ENCODE measurements at regions not wholly inside any gene's neighbourhood (a gene's known extent, or its start where the extent isn't known, plus 50 kb on each side); places are given as distances from the start of the nearest gene placed in this dataset.

DNA sequence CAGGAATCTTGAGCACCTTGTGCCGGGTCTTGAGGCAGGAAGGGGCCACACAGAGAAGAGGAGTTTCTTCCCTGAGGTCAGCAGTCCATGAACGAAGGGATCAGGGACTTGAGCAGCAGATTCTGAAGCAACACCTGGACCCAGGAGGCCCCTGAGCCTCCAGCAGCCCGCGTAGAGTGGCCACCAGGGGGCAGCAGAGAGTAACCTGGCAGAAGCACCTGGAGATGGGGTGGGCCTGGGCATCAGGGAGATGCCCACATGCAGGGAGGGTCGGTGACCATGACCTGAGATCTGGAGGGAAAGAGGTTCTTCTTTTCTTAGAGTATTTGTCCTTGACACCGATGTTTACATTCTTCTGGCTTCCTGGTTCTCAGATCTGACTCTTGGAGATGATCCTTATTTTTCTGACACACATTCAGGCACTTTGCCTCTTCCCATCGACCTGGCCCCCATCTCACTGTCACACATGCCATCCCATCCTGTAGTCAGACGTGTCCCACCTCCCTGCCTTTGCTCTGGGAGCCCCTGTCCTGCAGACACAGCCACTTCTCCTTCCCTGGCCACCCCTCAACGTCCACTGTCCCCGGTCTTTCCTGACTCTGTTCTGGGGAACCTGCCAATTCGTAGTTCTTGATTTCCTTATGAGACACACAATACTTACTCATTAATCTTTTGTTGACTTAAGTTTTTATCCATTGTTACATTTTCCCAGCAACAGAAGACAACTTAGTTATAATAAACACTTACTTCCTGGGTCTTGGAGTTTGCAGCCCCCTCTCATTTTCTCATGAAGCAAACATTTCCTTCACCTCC lies 66.5 kb downstream of the GGTLC2 start:
- no peak overlapping the region for H3K4me3 Mint-ChIP-seq (ENCODE audit: low read depth)
- peak; percentile 58 for DNase-seq (ENCODE audit: low spot score)
- H3K27me3 Mint-ChIP-seq (ENCODE audit: low read depth): peaks cover 2% of the 10 kb centered on the region
- H3K36me3 Mint-ChIP-seq (ENCODE audit: low read depth): no peaks in the 10 kb centered on the region
- H3K27ac Mint-ChIP-seq: no peak overlapping the region
- no peaks in the 10 kb centered on the region for H3K9me3 Mint-ChIP-seq
- intact Hi-C loops (cut with micrococcal nuclease): loop anchor here (5.0 kb wide), 1 partner anchor 36 kb away; no protein-coding TSS in a partner anchor
- H3K4me1 Mint-ChIP-seq (ENCODE audit: low read depth): no peaks in the 10 kb centered on the region

- Mint-ChIP-seq H3K27ac (no peak overlapping the region), H3K4me3 (ENCODE audit: low read depth) (no peak overlapping the region), H3K4me1 (ENCODE audit: low read depth) (no peaks in the 10 kb centered on the region), H3K27me3 (ENCODE audit: low read depth) (peaks cover 2% of the 10 kb centered on the region), H3K9me3 (no peaks in the 10 kb centered on the region), H3K36me3 (ENCODE audit: low read depth) (no peaks in the 10 kb centered on the region)
- intact Hi-C loops (cut with micrococcal nuclease): loop anchor here (5.0 kb wide), 1 partner anchor 36 kb away; no protein-coding TSS in a partner anchor
- DNase-seq (ENCODE audit: low spot score): no peak
Measured at GRCh38 chr22:22711532-22711913, 67.1 kb downstream of the GGTLC2 start.

DNA sequence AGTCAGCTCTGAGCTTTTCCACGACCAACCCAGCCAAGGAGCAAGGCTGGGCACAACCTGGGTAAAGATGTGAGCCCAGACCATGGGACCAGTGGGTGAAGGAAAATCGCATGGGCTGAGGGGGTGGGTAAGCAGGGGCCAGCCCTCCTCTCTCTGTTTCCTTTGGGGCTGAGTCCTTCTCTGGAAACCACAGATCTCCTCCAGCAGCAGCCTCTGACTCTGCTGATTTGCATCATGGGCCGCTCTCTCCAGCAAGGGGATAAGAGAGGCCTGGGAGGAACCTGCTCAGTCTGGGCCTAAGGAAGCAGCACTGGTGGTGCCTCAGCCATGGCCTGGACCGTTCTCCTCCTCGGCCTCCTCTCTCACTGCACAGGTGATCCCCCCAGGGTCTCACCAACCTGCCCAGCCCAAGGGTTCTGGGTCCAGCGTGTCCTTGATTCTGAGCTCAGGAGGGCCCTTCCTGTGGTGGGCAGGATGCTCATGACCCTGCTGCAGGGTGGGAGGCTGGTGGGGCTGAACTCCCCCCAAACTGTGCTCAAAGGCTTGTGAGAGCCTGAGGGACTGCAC lies 67.8 kb downstream of the GGTLC2 start:
- peaks cover 2% of the 10 kb centered on the region for H3K27me3 Mint-ChIP-seq (ENCODE audit: low read depth)
- H3K4me3 Mint-ChIP-seq (ENCODE audit: low read depth): no peak overlapping the region
- no peak overlapping the region for H3K27ac Mint-ChIP-seq
- H3K4me1 Mint-ChIP-seq (ENCODE audit: low read depth): no peaks in the 10 kb centered on the region
- no peaks in the 10 kb centered on the region for H3K9me3 Mint-ChIP-seq
- DNase-seq (ENCODE audit: low spot score): no peak
- H3K36me3 Mint-ChIP-seq (ENCODE audit: low read depth): no peaks in the 10 kb centered on the region
- intact Hi-C loops (cut with micrococcal nuclease): loop anchor here (5.0 kb wide), 1 partner anchor 35 kb away; no protein-coding TSS in a partner anchor

GRCh38 chr22:22712666-22713365 lies 68.4 kb downstream of the GGTLC2 start:
- H3K4me1 Mint-ChIP-seq (ENCODE audit: low read depth): peaks cover 4% of the 10 kb centered on the region
- H3K36me3 Mint-ChIP-seq (ENCODE audit: low read depth): no peaks in the 10 kb centered on the region
- intact Hi-C loops (cut with micrococcal nuclease): loop anchor here (5.0 kb wide), 1 partner anchor 34 kb away; no protein-coding TSS in a partner anchor

DNA sequence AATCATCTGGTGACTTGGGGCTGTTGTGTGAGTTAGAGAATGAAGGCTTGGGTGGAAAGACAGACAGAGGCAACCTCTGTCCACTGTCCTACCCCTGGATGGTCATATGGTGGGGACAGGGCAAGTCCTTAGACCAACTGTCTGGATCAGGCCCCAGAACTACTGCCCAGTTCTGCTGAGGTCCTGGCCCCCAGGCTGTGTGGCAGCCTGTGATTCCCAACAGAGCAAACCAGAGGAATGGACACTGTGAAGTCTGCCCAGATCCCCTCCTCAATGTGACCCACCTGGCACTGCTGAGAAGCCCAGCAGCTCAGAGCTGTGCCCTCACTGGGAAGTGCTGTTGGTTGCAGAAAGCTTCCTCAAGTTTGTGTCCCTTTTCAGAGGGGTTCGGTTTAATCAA lies 69.0 kb downstream of the GGTLC2 start:
- DNase-seq (ENCODE audit: low spot score): no peak
- no peak overlapping the region for H3K27ac Mint-ChIP-seq
- H3K4me3 Mint-ChIP-seq (ENCODE audit: low read depth): no peak overlapping the region
- intact Hi-C loops (cut with micrococcal nuclease): loop anchor here (5.0 kb wide), 1 partner anchor 34 kb away; no protein-coding TSS in a partner anchor
- H3K27me3 Mint-ChIP-seq (ENCODE audit: low read depth): no peaks in the 10 kb centered on the region
- no peaks in the 10 kb centered on the region for H3K9me3 Mint-ChIP-seq
- no peaks in the 10 kb centered on the region for H3K36me3 Mint-ChIP-seq (ENCODE audit: low read depth)
- peaks cover 7% of the 10 kb centered on the region for H3K4me1 Mint-ChIP-seq (ENCODE audit: low read depth)

More at GRCh38 chr22:22712666-22713365, 68.4 kb downstream of the GGTLC2 start:
- Mint-ChIP-seq H3K27me3 (ENCODE audit: low read depth) (peaks cover 2% of the 10 kb centered on the region), H3K9me3 (no peaks in the 10 kb centered on the region), H3K27ac (no peak overlapping the region), H3K4me3 (ENCODE audit: low read depth) (no peak overlapping the region)
- no peak for DNase-seq (ENCODE audit: low spot score)

GRCh38 chr22:22714600-22715335 lies 70.4 kb downstream of the GGTLC2 start:
- no peak for DNase-seq (ENCODE audit: low spot score)
- intact Hi-C loops (cut with micrococcal nuclease): loop anchor here (5.0 kb wide), 1 partner anchor 33 kb away; no protein-coding TSS in a partner anchor
- H3K36me3 Mint-ChIP-seq (ENCODE audit: low read depth): no peaks in the 10 kb centered on the region
- H3K27me3 Mint-ChIP-seq (ENCODE audit: low read depth): no peaks in the 10 kb centered on the region
- no peaks in the 10 kb centered on the region for H3K9me3 Mint-ChIP-seq
- no peak overlapping the region for H3K4me3 Mint-ChIP-seq (ENCODE audit: low read depth)
- peaks cover 12% of the 10 kb centered on the region for H3K4me1 Mint-ChIP-seq (ENCODE audit: low read depth)
- H3K27ac Mint-ChIP-seq: no peak overlapping the region

GRCh38 chr22:22716136-22716665 lies 71.8 kb downstream of the GGTLC2 start:
- no peaks in the 10 kb centered on the region for H3K36me3 Mint-ChIP-seq (ENCODE audit: low read depth)
- no peak overlapping the region for H3K4me3 Mint-ChIP-seq (ENCODE audit: low read depth)
- no peaks in the 10 kb centered on the region for H3K9me3 Mint-ChIP-seq
- H3K4me1 Mint-ChIP-seq (ENCODE audit: low read depth): peaks cover 25% of the 10 kb centered on the region
- no peaks in the 10 kb centered on the region for H3K27me3 Mint-ChIP-seq (ENCODE audit: low read depth)
- H3K27ac Mint-ChIP-seq: no peak overlapping the region
- no peak for DNase-seq (ENCODE audit: low spot score)
- intact Hi-C loops (cut with micrococcal nuclease): no loop called here

GRCh38 chr22:22717664-22718063 lies 73.2 kb downstream of the GGTLC2 start:
- Mint-ChIP-seq H3K27me3 (ENCODE audit: low read depth) (no peaks in the 10 kb centered on the region), H3K4me1 (ENCODE audit: low read depth) (peaks cover 40% of the 10 kb centered on the region), H3K9me3 (no peaks in the 10 kb centered on the region), H3K4me3 (ENCODE audit: low read depth) (no peak overlapping the region), H3K36me3 (ENCODE audit: low read depth) (no peaks in the 10 kb centered on the region), H3K27ac (no peak overlapping the region)
- intact Hi-C loops (cut with micrococcal nuclease): no loop called here
- DNase-seq (ENCODE audit: low spot score): no peak

DNA sequence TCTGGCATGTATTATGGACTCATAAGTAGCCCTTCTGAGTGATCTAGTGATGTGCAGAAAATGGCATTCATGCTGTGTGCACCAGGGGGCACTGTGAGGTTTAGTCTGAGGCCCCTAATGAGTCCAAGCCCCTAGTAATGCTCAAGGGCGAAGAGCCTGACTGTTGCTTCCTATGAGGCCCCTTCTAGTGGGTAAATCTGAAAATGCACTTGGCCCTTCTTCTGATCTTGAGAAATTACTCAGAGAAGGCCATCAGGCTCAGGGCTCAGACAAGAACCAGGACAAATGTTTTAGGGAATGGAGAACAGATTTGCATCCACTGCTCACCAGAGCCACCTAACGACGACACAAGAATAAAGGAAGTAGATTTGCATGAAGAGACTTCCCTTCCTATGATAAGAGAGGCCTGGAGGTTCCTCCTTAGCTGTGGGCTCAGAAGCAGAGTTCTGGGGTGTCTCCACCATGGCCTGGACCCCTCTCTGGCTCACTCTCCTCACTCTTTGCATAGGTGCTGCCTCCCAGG lies 75.8 kb downstream of the GGTLC2 start:
- Mint-ChIP-seq H3K9me3 (no peaks in the 10 kb centered on the region), H3K4me1 (ENCODE audit: low read depth) (peaks cover 44% of the 10 kb centered on the region), H3K27ac (peak overlapping the region; percentile 14), H3K4me3 (ENCODE audit: low read depth) (no peak overlapping the region), H3K36me3 (ENCODE audit: low read depth) (no peaks in the 10 kb centered on the region), H3K27me3 (ENCODE audit: low read depth) (no peaks in the 10 kb centered on the region)
- intact Hi-C loops (cut with micrococcal nuclease): no loop called here
- DNase-seq (ENCODE audit: low spot score): peak; percentile 28

DNA sequence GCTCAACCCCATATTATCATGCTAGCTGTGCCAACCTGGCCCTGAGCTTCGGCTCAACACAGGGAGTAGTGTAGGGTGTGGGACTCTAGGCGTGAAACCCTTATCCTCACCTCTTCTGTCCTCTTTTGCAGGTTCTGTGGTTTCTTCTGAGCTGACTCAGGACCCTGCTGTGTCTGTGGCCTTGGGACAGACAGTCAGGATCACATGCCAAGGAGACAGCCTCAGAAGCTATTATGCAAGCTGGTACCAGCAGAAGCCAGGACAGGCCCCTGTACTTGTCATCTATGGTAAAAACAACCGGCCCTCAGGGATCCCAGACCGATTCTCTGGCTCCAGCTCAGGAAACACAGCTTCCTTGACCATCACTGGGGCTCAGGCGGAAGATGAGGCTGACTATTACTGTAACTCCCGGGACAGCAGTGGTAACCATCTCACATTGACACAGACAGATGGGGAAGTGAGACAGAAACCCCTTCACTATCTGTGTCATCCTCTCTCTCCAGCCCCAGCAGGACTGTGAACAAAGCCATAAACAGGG lies 76.4 kb downstream of the GGTLC2 start:
- Mint-ChIP-seq H3K9me3 (no peaks in the 10 kb centered on the region), H3K4me1 (ENCODE audit: low read depth) (peaks cover 44% of the 10 kb centered on the region), H3K4me3 (ENCODE audit: low read depth) (no peak overlapping the region), H3K27me3 (ENCODE audit: low read depth) (no peaks in the 10 kb centered on the region), H3K36me3 (ENCODE audit: low read depth) (no peaks in the 10 kb centered on the region), H3K27ac (peak overlapping the region; percentile 77)
- DNase-seq (ENCODE audit: low spot score): no peak
- intact Hi-C loops (cut with micrococcal nuclease): no loop called here

DNA sequence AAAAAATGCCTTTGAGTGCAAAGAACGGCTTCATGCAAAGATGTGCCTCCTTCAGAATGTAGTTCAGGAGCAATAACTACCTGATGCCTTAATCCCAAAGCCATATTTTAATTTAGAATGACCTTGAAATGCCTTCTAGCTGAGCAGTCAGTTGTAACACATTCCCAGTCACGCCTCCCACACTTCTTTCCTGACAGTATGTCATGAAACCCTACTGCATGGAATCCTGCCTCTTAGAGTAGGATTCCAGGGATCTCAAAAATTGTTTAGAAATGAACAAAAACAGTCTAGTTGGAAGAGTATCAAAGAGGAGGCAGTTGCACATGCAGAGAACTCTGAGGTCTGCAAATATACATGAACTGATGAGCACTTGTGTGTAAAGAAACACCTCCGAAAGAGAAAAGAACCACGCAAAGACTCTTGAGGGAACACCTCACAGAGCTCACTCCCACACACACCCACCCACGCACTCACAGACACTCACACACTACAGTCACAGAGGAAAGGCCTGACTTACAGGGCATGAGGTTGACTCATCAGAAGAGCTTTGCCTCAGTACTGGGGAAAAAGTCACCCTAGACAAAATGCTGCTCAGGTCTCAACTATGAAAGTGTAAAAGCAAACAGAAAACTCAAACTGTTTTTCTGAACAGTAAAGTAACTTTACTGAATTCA lies 77.4 kb downstream of the GGTLC2 start:
- Mint-ChIP-seq H3K4me3 (ENCODE audit: low read depth) (peak overlapping the region; percentile 6), H3K36me3 (ENCODE audit: low read depth) (no peaks in the 10 kb centered on the region)

More for the DNA sequence above, 77.4 kb downstream of the GGTLC2 start:
- Mint-ChIP-seq H3K27ac (peak overlapping the region; percentile 77), H3K9me3 (no peaks in the 10 kb centered on the region), H3K27me3 (ENCODE audit: low read depth) (peaks cover 5% of the 10 kb centered on the region), H3K4me1 (ENCODE audit: low read depth) (peaks cover 44% of the 10 kb centered on the region)
- intact Hi-C loops (cut with micrococcal nuclease): no loop called here
- no peak for DNase-seq (ENCODE audit: low spot score)
